Activated naive CD4-positive, alpha-beta T cell treated with Interleukin-2 at 50 U/mL for 16 hours (primary cell): ENCODE measurements at regions not wholly inside any gene's neighbourhood (a gene's known extent, or its start where the extent isn't known, plus 50 kb on each side); places are given as distances from the start of the nearest gene placed in this dataset.

Experiments used
- DNase-seq: peaks from one replicate; pipeline ENCODE4 v3.0.0-alpha.2; 2020

- DNase-seq, result peak; percentile 61
Measured at GRCh38 chr1:234725177-234726132, 115.5 kb upstream of the IRF2BP2 start.

- DNase-seq, result peak; percentile 21
Measured at GRCh38 chr1:234724516-234725176, 114.7 kb upstream of the IRF2BP2 start.

GRCh38 chr1:234722904-234723720 is 113.1 kb upstream of the IRF2BP2 start:
- DNase-seq, result peak; percentile 76

- DNase-seq, result no peak
Measured at GRCh38 chr1:234722270-234722704, 112.3 kb upstream of the IRF2BP2 start.

- DNase-seq, result no peak
Measured at GRCh38 chr1:234721476-234722269, 111.7 kb upstream of the IRF2BP2 start.

- no peak for DNase-seq
Measured at GRCh38 chr1:234720709-234721441, 110.9 kb upstream of the IRF2BP2 start.

GRCh38 chr1:234719454-234720251 is 109.7 kb upstream of the IRF2BP2 start:
- DNase-seq, result no peak

- no peak for DNase-seq
Measured at GRCh38 chr1:234718496-234719453, 108.8 kb upstream of the IRF2BP2 start.

GRCh38 chr1:234716908-234717375 is 107.0 kb upstream of the IRF2BP2 start:
- DNase-seq, result no peak

GRCh38 chr1:234715252-234716014 is 105.5 kb upstream of the IRF2BP2 start:
- DNase-seq, result no peak

GRCh38 chr1:234713859-234714258 is 103.9 kb upstream of the IRF2BP2 start:
- no peak for DNase-seq

GRCh38 chr1:234713440-234713839 is 103.5 kb upstream of the IRF2BP2 start:
- no peak for DNase-seq

- no peak for DNase-seq
Measured at GRCh38 chr1:234712891-234713305, 102.9 kb upstream of the IRF2BP2 start.

- no peak for DNase-seq
Measured at GRCh38 chr1:234710936-234711724, 101.2 kb upstream of the IRF2BP2 start.

- DNase-seq, result no peak
Measured at GRCh38 chr1:234710381-234710780, 100.4 kb upstream of the IRF2BP2 start.

- no peak for DNase-seq
Measured at GRCh38 chr1:234709473-234710228, 99.7 kb upstream of the IRF2BP2 start.
